Keratinocyte (primary cell): ENCODE measurements at regions not wholly inside any gene's neighbourhood (a gene's known extent, or its start where the extent isn't known, plus 50 kb on each side); places are given as distances from the start of the nearest gene placed in this dataset.

Experiments
- DNase-seq: peaks from one replicate; pipeline ENCODE4 v3.0.0-alpha.2; 2011; ENCODE audit warnings: low read depth, missing footprints, low spot score
- FAIRE-seq: peaks from 2 replicates; lab custom pipeline; 2011; peaks lifted over from hg19 to GRCh38; lab: Jason Lieb, UNC
- H2AFZ ChIP-seq: 2 replicates; pipeline ENCODE4 v1.6.0; 2012; ENCODE audit warnings: low read length, control low read depth, inconsistent platforms; ENCODE audit not compliant: control insufficient read depth
- H3K27ac ChIP-seq: 2 replicates; pipeline ENCODE4 v1.5.1; 2011; ENCODE audit warnings: low read length; ENCODE audit not compliant: control insufficient read depth, insufficient read depth
- H3K27me3 ChIP-seq: 3 replicates; pipeline ENCODE4 v1.6.0; 2011; ENCODE audit warnings: low read length; ENCODE audit not compliant: control insufficient read depth, insufficient read depth; ENCODE audit errors: extremely low read depth
- H3K36me3 ChIP-seq, 2 experiments: 2 replicates in 1 of 2; 3 replicates in 1 of 2; pipeline ENCODE4 v1.5.1; 2011; ENCODE audit warnings: low read length in 2 of 2, mild to moderate bottlenecking in 1 of 2; ENCODE audit not compliant: control insufficient read depth in 2 of 2, insufficient read depth in 2 of 2; ENCODE audit errors: extremely low read depth in 1 of 2
- H3K4me1 ChIP-seq: 3 replicates; pipeline ENCODE4 v1.5.1; 2011; ENCODE audit warnings: low read length; ENCODE audit not compliant: control insufficient read depth, insufficient read depth; ENCODE audit errors: extremely low read depth
- H3K4me2 ChIP-seq: 3 replicates; pipeline ENCODE4 v1.6.0; 2011; ENCODE audit warnings: low read depth, low read length; ENCODE audit not compliant: control insufficient read depth, insufficient read depth; ENCODE audit errors: extremely low read depth
- H3K4me3 ChIP-seq, 3 experiments: fragments of 200-600 bp in 1 of 3; sonication (generic) in 1 of 3; 2 replicates in 2 of 3; 3 replicates in 1 of 3; pipeline ENCODE4 v1.5.1; 2011 to 2016; ENCODE audit warnings: low read length in 3 of 3, mild to moderate bottlenecking in 3 of 3, control low read depth in 2 of 3, inconsistent platforms in 1 of 3, low read depth in 1 of 3, mixed read lengths in 1 of 3, mixed run types in 1 of 3, moderate library complexity in 1 of 3; ENCODE audit not compliant: control insufficient read depth in 2 of 3, insufficient read depth in 2 of 3; ENCODE audit errors: extremely low read depth in 1 of 3
- H3K79me2 ChIP-seq: 2 replicates; pipeline ENCODE4 v1.6.0; 2012; ENCODE audit warnings: low read length; ENCODE audit not compliant: control insufficient read depth, insufficient read depth
- H3K9ac ChIP-seq: 3 replicates; pipeline ENCODE4 v1.6.0; 2011; ENCODE audit warnings: low read length; ENCODE audit not compliant: control insufficient read depth, insufficient read depth; ENCODE audit errors: extremely low read depth
- H3K9me1 ChIP-seq: 3 replicates; pipeline ENCODE4 v1.6.0; 2011; ENCODE audit warnings: low read length; ENCODE audit not compliant: control insufficient read depth, insufficient read depth; ENCODE audit errors: extremely low read depth
- H3K9me3 ChIP-seq: 2 replicates; pipeline ENCODE4 v1.5.1; 2012; ENCODE audit warnings: low read depth, low read length; ENCODE audit not compliant: control insufficient read depth
- H4K20me1 ChIP-seq: 3 replicates; pipeline ENCODE4 v1.6.0; 2011; ENCODE audit warnings: low read length; ENCODE audit not compliant: control insufficient read depth, insufficient read depth; ENCODE audit errors: extremely low read depth
- CTCF ChIP-seq, 3 experiments: IDR thresholded peaks in 1 of 3; conservative IDR thresholded peaks in 1 of 3; optimal IDR thresholded peaks in 1 of 3; 2 replicates in 2 of 3; 3 replicates in 1 of 3; pipeline versions ENCODE3 to v1.5.1; 2011; ENCODE audit warnings: low read length in 3 of 3, mild to moderate bottlenecking in 3 of 3, moderate library complexity in 2 of 3, control low read depth in 1 of 3, inconsistent platforms in 1 of 3; ENCODE audit not compliant: insufficient read depth in 2 of 3; ENCODE audit errors: extremely low read depth in 1 of 3
- EZH2 ChIP-seq: IDR thresholded peaks from one replicate; pipeline ENCODE4 v1.6.1; 2012; ENCODE audit warnings: inconsistent platforms, mild to moderate bottlenecking, low read length, moderate library complexity
- dilution Hi-C: fragments of 300-500 bp; cut with MboI; formaldehyde crosslinking; loops from one replicate; pipeline ENCODE4 v1.7.0; 2020; ENCODE audit warnings: low sequenced_read_pairs; ENCODE audit not compliant: extremely low pct_ligation_motif_present

- H3K4me1 ChIP-seq: no peaks in the 10 kb centered on the region
- TF ChIP-seq EZH2 (no peak), CTCF (optimal IDR thresholded peaks at IDR 0.05 in 1 of 3, IDR thresholded peaks at IDR 0.05 in 1 of 3, conservative IDR thresholded peaks at IDR 0.05 in 1 of 3; ENCODE audit: extremely low read depth in 1 of 3, insufficient read depth in 2 of 3, low read length in 3 of 3) (no peak)
- no peaks in the 10 kb centered on the region for H3K36me3 ChIP-seq
- no peaks in the 10 kb centered on the region for H3K9me1 ChIP-seq
- no peaks in the 10 kb centered on the region for H3K9me3 ChIP-seq
- FAIRE-seq: no peak
- no peak overlapping the region for H3K9ac ChIP-seq
- H3K27ac ChIP-seq: no peak overlapping the region
- no peaks in the 10 kb centered on the region for H3K79me2 ChIP-seq
- no peak for DNase-seq
- H2AFZ ChIP-seq: no peak overlapping the region
- no peaks in the 10 kb centered on the region for H4K20me1 ChIP-seq
- H3K4me3 ChIP-seq: no peak overlapping the region
- no peaks in the 10 kb centered on the region for H3K27me3 ChIP-seq
- no peak overlapping the region for H3K4me2 ChIP-seq
- dilution Hi-C loops: no loop called here
Measured at GRCh38 chr4:119709418-119709817, 80.8 kb upstream of the PDE5A start.

DNA sequence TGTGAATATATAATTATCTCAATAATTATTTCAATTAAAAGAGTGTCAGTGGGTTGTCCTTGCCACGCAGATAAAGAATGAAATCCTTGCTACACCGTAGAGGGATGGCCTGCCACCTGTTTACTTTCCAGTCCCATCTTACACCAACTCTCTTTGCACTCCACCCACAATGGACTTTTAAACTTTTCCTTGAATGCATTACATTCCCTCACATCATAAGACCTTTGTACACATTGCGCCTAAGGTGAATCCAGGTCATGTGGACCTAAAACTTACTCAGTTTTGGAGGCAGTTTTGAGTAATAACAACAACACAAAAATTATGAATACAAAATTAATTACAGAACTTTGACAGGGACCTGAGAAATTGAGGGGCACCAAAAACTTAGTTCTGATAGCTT lies 78.7 kb upstream of the PDE5A start:
- Histone ChIP-seq H3K4me2 (no peak overlapping the region), H4K20me1 (no peaks in the 10 kb centered on the region), H3K9me3 (no peaks in the 10 kb centered on the region), H3K27ac (no peak overlapping the region), H3K36me3 (no peaks in the 10 kb centered on the region), H3K9me1 (no peaks in the 10 kb centered on the region), H3K79me2 (no peaks in the 10 kb centered on the region), H3K9ac (no peak overlapping the region), H3K4me1 (no peaks in the 10 kb centered on the region), H3K4me3 (no peak overlapping the region), H3K27me3 (no peaks in the 10 kb centered on the region), H2AFZ (no peak overlapping the region)
- FAIRE-seq: no peak
- DNase-seq: no peak
- dilution Hi-C loops: no loop called here
- no peak for TF ChIP-seq CTCF (optimal IDR thresholded peaks at IDR 0.05 in 1 of 3, IDR thresholded peaks at IDR 0.05 in 1 of 3, conservative IDR thresholded peaks at IDR 0.05 in 1 of 3; ENCODE audit: extremely low read depth in 1 of 3, insufficient read depth in 2 of 3, low read length in 3 of 3)
- no peak for TF ChIP-seq EZH2
